Pancreas (tissue), 10 donors: ENCODE measurements at regions not wholly inside any gene's neighbourhood (a gene's known extent, or its start where the extent isn't known, plus 50 kb on each side); places are given as distances from the start of the nearest gene placed in this dataset.

Experiments used
- ATAC-seq, 4 donors: fragments of 200-7000 bp; cut with Tn5 transposase; one replicate each; pipeline versions ENCODE4 v1.8.0 to v1.9.1; 2020; ENCODE audit warnings: mild to moderate bottlenecking in 4 of 4, moderate library complexity in 4 of 4
- DNase-seq, 6 donors: peaks; one replicate each; pipeline ENCODE4 v3.0.0-alpha.2; 2020
- FAIRE-seq: peaks from 2 replicates; lab custom pipeline; 2012; peaks lifted over from hg19 to GRCh38; lab: Jason Lieb, UNC
- H3K27ac ChIP-seq, 4 donors: fragments of 200-600 bp; sonication (generic); 1 replicate in 3 of 4; 2 replicates in 1 of 4; pipeline versions ENCODE4 v1.5.0 to v1.8.0; 2020
- H3K27me3 ChIP-seq, 4 donors: fragments of 200-600 bp; one replicate each; pipeline ENCODE4 v1.8.0; 2021
- H3K36me3 ChIP-seq, 3 donors: fragments of 200-600 bp; sonication (generic) in 1 of 3; one replicate each; pipeline versions ENCODE4 v1.5.0 to v1.8.0; 2020 to 2021
- H3K4me1 ChIP-seq, 3 donors: fragments of 200-600 bp; one replicate each; pipeline ENCODE4 v1.8.0; 2021
- H3K4me3 ChIP-seq, 4 donors: fragments of 200-600 bp; sonication (generic) in 2 of 4; one replicate each; pipeline versions ENCODE4 v1.5.0 to v1.8.0; 2020 to 2021
- H3K9me3 ChIP-seq, 4 donors: fragments of 200-600 bp; one replicate each; pipeline ENCODE4 v1.8.0; 2021
- CTCF ChIP-seq, 4 donors: fragments of 200-600 bp; sonication (generic) in 3 of 4; IDR thresholded peaks; one replicate each; pipeline versions ENCODE4 v1.5.0 to v1.8.0; 2021; ENCODE audit warnings: antibody characterized with exemption in 4 of 4
- WGBS, 2 donors: extraction: QIAGEN DNeasy Blood & Tissue Kit; methylation state at CpG; one replicate each; pipeline ENCODE4 v1.1.7; 2013; 5-methylcytosine and 5-hydroxymethylcytosine counted together
- intact Hi-C, 3 donors: fragments of 100-400 bp; cut with DNase I; formaldehyde crosslinking; loops; one replicate each; pipeline versions ENCODE4 v1.11.1 to v1.14.2; 2022
- donor health status: healthy with polysubstance abuse.
- donor health status: DM: no; HTN: no; CAD: no; lungs with moderate emphysema.
- donor health status: DM: no; HTN: no; CAD: no.
- donor health status: control.
- donor health status: control.
- donor health status: Bipolar disorder and iron deficiency.
- donor health status: DM: yes; HTN: yes; CAD: no.
- donor health status: DM: no; HTN: no; CAD: no.
- donor health status: DM: no; HTN: no; CAD: no.
- donor health status: DM: yes; HTN: yes; CAD: no.

- Histone ChIP-seq H3K4me3 (no peak overlapping the region), H3K4me1 (no peaks in the 10 kb centered on the region), H3K9me3 (no peaks in the 10 kb centered on the region), H3K36me3 (no peaks in the 10 kb centered on the region), H3K27me3 (no peaks in the 10 kb centered on the region), H3K27ac (no peak overlapping the region)
- ATAC-seq (no peak), DNase-seq (no peak), FAIRE-seq (no peak)
- WGBS, 2 donors = 15 to 31% methylated on average over 1 of the region's 1 CpG
- TF ChIP-seq CTCF (IDR thresholded peaks at IDR 0.05) = no peak
- intact Hi-C loops = no loop called here
These were observed 920.1 kb downstream of the KCNJ2 start for GRCh38 chr17:71089431-71089830.

DNA sequence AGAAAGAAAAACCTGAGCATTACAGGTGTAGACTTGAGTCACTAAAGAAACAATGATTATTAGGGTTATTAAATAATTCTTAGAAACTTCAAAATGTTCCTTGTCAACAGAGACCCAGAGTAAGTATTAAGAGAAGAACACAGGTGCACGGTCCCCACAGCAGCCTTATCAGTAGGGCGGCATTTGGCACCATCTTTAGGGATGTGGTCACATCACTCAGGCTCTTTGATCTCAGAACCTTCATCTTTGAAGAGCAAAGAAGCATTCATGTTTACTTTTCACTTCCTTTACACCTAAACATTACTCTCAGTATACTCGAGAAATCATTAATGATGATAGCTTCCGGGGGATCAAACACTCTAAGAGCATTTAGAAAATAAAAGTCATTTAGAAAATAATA, 928.7 kb downstream of the KCNJ2 start:
- DNase-seq = no peak
- H3K27ac ChIP-seq = peak overlapping the region in 2 of 4 donors; percentile 2 to 8
- 12 to 16% methylated on average over 4 of the region's 4 CpGs for WGBS, 2 donors
- FAIRE-seq = no peak
- H3K9me3 ChIP-seq = no peaks in the 10 kb centered on the region
- no peak for TF ChIP-seq CTCF (IDR thresholded peaks at IDR 0.05)
- H3K27me3 ChIP-seq = no peaks in the 10 kb centered on the region
- no peak overlapping the region for H3K4me3 ChIP-seq
- peaks cover 0 to 11% (median 0%) of the 10 kb centered on the region in 3 donors for H3K4me1 ChIP-seq
- H3K36me3 ChIP-seq = no peaks in the 10 kb centered on the region
- ATAC-seq = peak in 3 of 4 donors; percentile 68 to 79 (median 72)
- intact Hi-C loops = no loop called here

DNA sequence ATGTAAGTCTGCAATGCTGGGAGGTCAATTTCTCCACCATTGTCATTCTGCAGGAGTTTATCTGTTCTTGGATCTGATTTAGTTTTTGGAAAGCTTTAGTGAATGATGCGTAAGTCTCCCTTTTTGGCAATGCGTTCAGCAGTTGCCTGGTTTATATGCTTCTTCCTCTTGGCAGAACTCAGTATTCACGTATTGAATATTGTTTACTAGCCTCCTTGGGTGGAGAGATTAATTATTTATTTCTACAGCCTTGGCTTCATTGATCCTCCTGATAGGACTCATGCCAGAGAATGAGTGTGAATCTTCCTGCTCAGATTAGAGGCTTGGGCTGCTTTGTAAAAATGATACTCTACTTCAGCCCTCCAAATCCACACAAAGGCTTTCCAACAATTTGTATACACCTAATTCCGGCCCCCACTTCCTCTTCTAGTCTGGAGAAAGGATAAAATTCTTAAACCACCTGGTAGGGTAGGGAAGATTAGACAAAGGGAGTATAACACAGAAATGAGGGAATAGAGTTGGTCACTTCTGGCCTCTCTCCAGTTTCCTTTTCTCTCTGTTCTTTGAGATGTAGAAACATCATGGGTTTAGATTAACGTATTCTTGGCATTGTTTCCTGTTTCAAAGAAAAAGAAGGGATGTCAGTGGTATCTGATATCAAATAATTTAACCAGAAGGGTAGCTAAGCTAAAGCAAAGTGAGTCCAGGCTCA, 929.8 kb downstream of the KCNJ2 start:
- WGBS, 2 donors = 44 to 48% methylated on average over 5 of the region's 5 CpGs
- intact Hi-C loops = no loop called here
- H3K4me1 ChIP-seq = peaks cover 0 to 11% (median 0%) of the 10 kb centered on the region in 3 donors
- no peaks in the 10 kb centered on the region for H3K27me3 ChIP-seq
- no peak for TF ChIP-seq CTCF (IDR thresholded peaks at IDR 0.05)
- H3K4me3 ChIP-seq = no peak overlapping the region
- FAIRE-seq (no peak), DNase-seq (peak in 1 of 6 donors; percentile 13), ATAC-seq (peak; percentile 55 to 78 (median 68))
- H3K27ac ChIP-seq = peak overlapping the region in 2 of 4 donors; percentile 8 to 19
- no peaks in the 10 kb centered on the region for H3K9me3 ChIP-seq
- H3K36me3 ChIP-seq = no peaks in the 10 kb centered on the region

DNA sequence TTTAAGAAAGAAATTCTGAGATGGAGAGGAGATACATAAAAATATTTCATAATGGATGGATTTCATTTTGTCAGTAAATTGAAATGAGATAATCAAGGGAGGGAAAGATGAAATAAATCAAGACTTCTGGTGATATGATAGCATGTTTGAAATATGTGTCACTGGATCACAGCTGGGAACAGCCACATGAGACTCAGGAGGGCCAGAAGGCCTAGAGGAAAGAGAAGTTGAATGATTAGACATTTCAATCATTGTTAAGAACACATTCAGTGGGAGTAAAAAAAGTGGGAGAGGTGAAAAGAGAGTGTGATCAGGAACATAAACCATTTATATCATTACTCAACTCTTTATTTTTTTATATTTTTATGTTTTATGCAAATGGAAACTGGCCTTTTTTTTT, 933.4 kb downstream of the KCNJ2 start:
- FAIRE-seq = no peak
- ATAC-seq = no peak
- no peaks in the 10 kb centered on the region for H3K27me3 ChIP-seq

More for the DNA sequence above, 933.4 kb downstream of the KCNJ2 start:
- no peak overlapping the region for H3K4me3 ChIP-seq
- H3K9me3 ChIP-seq = no peaks in the 10 kb centered on the region
- intact Hi-C loops = no loop called here
- H3K36me3 ChIP-seq = no peaks in the 10 kb centered on the region
- H3K27ac ChIP-seq = no peak overlapping the region
- TF ChIP-seq CTCF (IDR thresholded peaks at IDR 0.05) = no peak
- H3K4me1 ChIP-seq = peaks cover 0 to 11% (median 0%) of the 10 kb centered on the region in 3 donors
- DNase-seq = no peak
